Trophoblast cell (in vitro differentiated cells and primary cell): ENCODE measurements at regions not wholly inside any gene's neighbourhood (a gene's known extent, or its start where the extent isn't known, plus 50 kb on each side); places are given as distances from the start of the nearest gene placed in this dataset.

Experiments
- DNase-seq, 2 donors: peaks; one replicate each; pipeline ENCODE4 v3.0.0-alpha.2; 2016
- H2AFZ ChIP-seq: 2 replicates; pipeline ENCODE4 v1.6.1; 2013; ENCODE audit warnings: low read length, moderate library complexity, mild to moderate bottlenecking; ENCODE audit not compliant: insufficient read depth, poor library complexity
- H2AK5ac ChIP-seq: 2 replicates; pipeline ENCODE4 v1.6.1; 2013; ENCODE audit warnings: mild to moderate bottlenecking, low read length
- H2BK120ac ChIP-seq: 2 replicates; pipeline ENCODE4 v1.6.1; 2013; ENCODE audit warnings: low read length, mild to moderate bottlenecking, moderate library complexity; ENCODE audit not compliant: insufficient read depth, poor library complexity
- H2BK12ac ChIP-seq: 2 replicates; pipeline ENCODE4 v1.6.1; 2013; ENCODE audit warnings: mild to moderate bottlenecking, low read length, moderate library complexity
- H2BK5ac ChIP-seq: 2 replicates; pipeline ENCODE4 v1.6.1; 2013; ENCODE audit warnings: low read length, low read depth, moderate library complexity, mild to moderate bottlenecking; ENCODE audit not compliant: poor library complexity
- H3K14ac ChIP-seq: 2 replicates; pipeline ENCODE4 v1.6.1; 2013; ENCODE audit warnings: mild to moderate bottlenecking, low read length
- H3K18ac ChIP-seq: 2 replicates; pipeline ENCODE4 v1.6.1; 2013; ENCODE audit warnings: mild to moderate bottlenecking, low read length
- H3K23ac ChIP-seq: 2 replicates; pipeline ENCODE4 v1.6.1; 2013; ENCODE audit warnings: low read length
- H3K27ac ChIP-seq: 2 replicates; pipeline ENCODE4 v1.5.1; 2013; ENCODE audit warnings: low read depth, mild to moderate bottlenecking, inconsistent platforms, low read length, moderate library complexity
- H3K27me3 ChIP-seq: 2 replicates; pipeline ENCODE4 v1.6.1; 2013; ENCODE audit warnings: inconsistent platforms, mild to moderate bottlenecking, low read length, moderate library complexity; ENCODE audit not compliant: insufficient read depth
- H3K36me3 ChIP-seq, 2 experiments: 1 replicate in 1 of 2; 2 replicates in 1 of 2; pipeline ENCODE4 v1.6.1; 2013; ENCODE audit warnings: low read length in 2 of 2, mild to moderate bottlenecking in 2 of 2, moderate library complexity in 1 of 2; ENCODE audit not compliant: insufficient read depth in 2 of 2, control insufficient read depth in 1 of 2
- H3K4ac ChIP-seq: 2 replicates; pipeline ENCODE4 v1.6.1; 2013; ENCODE audit warnings: low read depth, mild to moderate bottlenecking, low read length, moderate library complexity
- H3K4me1 ChIP-seq, 2 experiments: 1 replicate in 1 of 2; 2 replicates in 1 of 2; pipeline ENCODE4 v1.6.1; 2013; ENCODE audit warnings: low read length in 2 of 2, mild to moderate bottlenecking in 2 of 2, moderate library complexity in 1 of 2; ENCODE audit not compliant: insufficient read depth in 2 of 2, control insufficient read depth in 1 of 2
- H3K4me2 ChIP-seq: 2 replicates; pipeline ENCODE4 v1.6.1; 2013; ENCODE audit warnings: inconsistent platforms, mild to moderate bottlenecking, low read length, moderate library complexity
- H3K4me3 ChIP-seq: 2 replicates; pipeline ENCODE4 v1.5.1; 2013; ENCODE audit warnings: mild to moderate bottlenecking, low read depth, low read length, inconsistent platforms
- H3K79me1 ChIP-seq: one replicate; pipeline ENCODE4 v1.6.1; 2013; ENCODE audit warnings: low read length
- H3K79me2 ChIP-seq: 2 replicates; pipeline ENCODE4 v1.6.1; 2013; ENCODE audit warnings: low read length, mild to moderate bottlenecking; ENCODE audit not compliant: control insufficient read depth, insufficient read depth, poor library complexity
- H3K9ac ChIP-seq: 2 replicates; pipeline ENCODE4 v1.6.1; 2013; ENCODE audit warnings: mild to moderate bottlenecking, low read length
- H3K9me3 ChIP-seq: 2 replicates; pipeline ENCODE4 v1.6.1; 2013; ENCODE audit warnings: low read depth, mild to moderate bottlenecking, control low read depth, inconsistent platforms, low read length; ENCODE audit not compliant: insufficient read depth
- H4K12ac ChIP-seq: 2 replicates; pipeline ENCODE4 v1.6.1; 2013; ENCODE audit warnings: low read depth, mild to moderate bottlenecking, low read length, moderate library complexity
- H4K8ac ChIP-seq: 2 replicates; pipeline ENCODE4 v1.6.1; 2013; ENCODE audit warnings: low read depth, mild to moderate bottlenecking, low read length, moderate library complexity
- H4K91ac ChIP-seq: one replicate; pipeline ENCODE4 v1.6.1; 2013; ENCODE audit warnings: low read depth, mild to moderate bottlenecking, low read length, moderate library complexity
- WGBS: extraction: QIAGEN DNeasy Blood & Tissue Kit; methylation state at CpG from one replicate; pipeline ENCODE4 v1.1.7; 2013; ENCODE audit warnings: missing lambda C conversion rate; ENCODE audit not compliant: insufficient read length, insufficient coverage; ENCODE audit errors: extremely low coverage; 5-methylcytosine and 5-hydroxymethylcytosine counted together

GRCh38 chrX:34350561-34351335 is 218.6 kb upstream of the FAM47A start:
- no peak overlapping the region for H3K4ac ChIP-seq
- no peak overlapping the region for H3K18ac ChIP-seq
- no peak overlapping the region for H2AK5ac ChIP-seq
- H3K36me3 ChIP-seq: no peaks in the 10 kb centered on the region
- no CpG with 5 or more reads among the region's 3 CpGs for WGBS
- H3K4me1 ChIP-seq: no peaks in the 10 kb centered on the region
- H4K12ac ChIP-seq: no peak overlapping the region
- no peak overlapping the region for H2BK5ac ChIP-seq
- no peak for DNase-seq
- H3K79me2 ChIP-seq: no peaks in the 10 kb centered on the region
- no peaks in the 10 kb centered on the region for H3K27me3 ChIP-seq
- no peaks in the 10 kb centered on the region for H3K79me1 ChIP-seq
- H4K8ac ChIP-seq: no peak overlapping the region
- no peak overlapping the region for H3K27ac ChIP-seq
- no peak overlapping the region for H2BK120ac ChIP-seq
- H2BK12ac ChIP-seq: no peak overlapping the region
- H3K9me3 ChIP-seq: no peaks in the 10 kb centered on the region
- H3K4me3 ChIP-seq: no peak overlapping the region
- no peak overlapping the region for H3K23ac ChIP-seq
- H3K9ac ChIP-seq: no peak overlapping the region
- no peak overlapping the region for H2AFZ ChIP-seq
- H4K91ac ChIP-seq: no peak overlapping the region
- H3K14ac ChIP-seq: no peak overlapping the region
- H3K4me2 ChIP-seq: no peak overlapping the region

GRCh38 chrX:34343001-34343400 is 210.9 kb upstream of the FAM47A start:
- Histone ChIP-seq H2AFZ (no peak overlapping the region), H3K4me1 (no peaks in the 10 kb centered on the region), H3K79me1 (no peaks in the 10 kb centered on the region), H3K4ac (no peak overlapping the region), H3K9ac (no peak overlapping the region), H2AK5ac (no peak overlapping the region), H4K91ac (no peak overlapping the region), H3K27ac (no peak overlapping the region), H2BK120ac (no peak overlapping the region), H3K4me3 (no peak overlapping the region), H4K12ac (no peak overlapping the region), H3K27me3 (no peaks in the 10 kb centered on the region), H3K79me2 (no peaks in the 10 kb centered on the region), H3K18ac (no peak overlapping the region), H4K8ac (no peak overlapping the region), H3K14ac (no peak overlapping the region), H3K4me2 (no peak overlapping the region), H2BK5ac (no peak overlapping the region), H2BK12ac (no peak overlapping the region), H3K23ac (no peak overlapping the region), H3K9me3 (no peaks in the 10 kb centered on the region), H3K36me3 (no peaks in the 10 kb centered on the region)
- no peak for DNase-seq

- no peak overlapping the region for H4K8ac ChIP-seq
- no peak overlapping the region for H3K9ac ChIP-seq
- no peak overlapping the region for H3K23ac ChIP-seq
- H3K9me3 ChIP-seq: no peaks in the 10 kb centered on the region
- H2BK120ac ChIP-seq: no peak overlapping the region
- H3K36me3 ChIP-seq: no peaks in the 10 kb centered on the region
- no peaks in the 10 kb centered on the region for H3K4me1 ChIP-seq
- no peak overlapping the region for H2BK5ac ChIP-seq
- no CpG with 5 or more reads among the region's 4 CpGs for WGBS
- H3K4me3 ChIP-seq: no peak overlapping the region
- H2AFZ ChIP-seq: no peak overlapping the region
- no peak overlapping the region for H3K4me2 ChIP-seq
- H4K91ac ChIP-seq: no peak overlapping the region
- H3K18ac ChIP-seq: no peak overlapping the region
- H3K27ac ChIP-seq: no peak overlapping the region
- H3K27me3 ChIP-seq: no peaks in the 10 kb centered on the region
- no peak overlapping the region for H4K12ac ChIP-seq
- no peak overlapping the region for H3K4ac ChIP-seq
- no peak overlapping the region for H2BK12ac ChIP-seq
- no peaks in the 10 kb centered on the region for H3K79me2 ChIP-seq
- DNase-seq: no peak
- H2AK5ac ChIP-seq: no peak overlapping the region
- no peaks in the 10 kb centered on the region for H3K79me1 ChIP-seq
- H3K14ac ChIP-seq: no peak overlapping the region
These were observed 209.7 kb upstream of the FAM47A start for GRCh38 chrX:34341814-34342213.

- Histone ChIP-seq H3K4me1 (no peaks in the 10 kb centered on the region), H4K8ac (no peak overlapping the region), H3K79me2 (no peaks in the 10 kb centered on the region), H3K36me3 (no peaks in the 10 kb centered on the region), H3K4me2 (no peak overlapping the region), H3K79me1 (no peaks in the 10 kb centered on the region), H3K9ac (no peak overlapping the region), H3K9me3 (no peaks in the 10 kb centered on the region), H2BK12ac (no peak overlapping the region), H2BK120ac (no peak overlapping the region), H2BK5ac (no peak overlapping the region), H3K4ac (no peak overlapping the region), H3K23ac (no peak overlapping the region), H3K4me3 (no peak overlapping the region), H4K12ac (no peak overlapping the region), H3K27ac (no peak overlapping the region), H2AFZ (no peak overlapping the region), H2AK5ac (no peak overlapping the region), H3K14ac (no peak overlapping the region), H3K27me3 (no peaks in the 10 kb centered on the region), H4K91ac (no peak overlapping the region), H3K18ac (no peak overlapping the region)
- no peak for DNase-seq
These were observed 209.1 kb upstream of the FAM47A start for GRCh38 chrX:34341258-34341657.
